NCI-H526 (cell line): ENCODE measurements at regions not wholly inside any gene's neighbourhood (a gene's known extent, or its start where the extent isn't known, plus 50 kb on each side); places are given as distances from the start of the nearest gene placed in this dataset.

Experiments
- DNase-seq, 2 experiments: peaks; one replicate each; lab custom pipeline; 2025; lab: John Stamatoyannopoulos, UW

DNA sequence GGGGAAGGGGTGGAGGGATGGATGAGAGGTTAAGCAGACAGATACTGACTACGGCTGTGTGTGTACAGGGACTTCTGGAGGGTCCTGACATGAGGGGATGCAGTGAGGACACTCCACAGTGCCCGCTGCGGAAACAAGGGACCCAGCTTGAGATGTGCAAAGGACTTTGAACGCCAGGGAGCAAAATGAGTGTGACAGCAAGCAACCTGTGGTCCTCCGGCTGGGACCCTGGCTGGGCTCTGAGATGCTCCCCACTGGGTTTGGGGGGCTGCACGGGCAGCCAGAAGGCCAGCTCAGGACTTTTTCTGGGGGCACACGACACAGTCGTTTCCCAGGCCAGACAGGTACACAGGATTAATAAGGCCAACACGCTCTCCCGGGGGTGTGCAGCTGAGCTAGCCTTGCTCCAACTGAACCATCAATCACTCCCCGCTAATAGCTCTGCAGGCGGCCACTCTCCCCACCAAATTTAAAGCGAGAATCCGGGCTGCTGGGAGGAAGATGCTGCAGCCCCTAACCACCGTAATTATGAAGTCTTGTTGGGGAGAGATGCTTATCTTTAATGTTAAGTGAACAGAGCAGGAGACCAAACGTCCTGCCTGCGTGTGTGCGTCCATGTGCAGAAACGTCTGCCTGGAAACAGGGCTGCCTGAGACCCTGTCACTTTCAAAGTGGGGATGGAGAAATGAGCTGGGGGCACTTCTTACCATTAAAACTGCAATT, 51.6 kb upstream of the DLK1 start:
- no peak for DNase-seq

DNA sequence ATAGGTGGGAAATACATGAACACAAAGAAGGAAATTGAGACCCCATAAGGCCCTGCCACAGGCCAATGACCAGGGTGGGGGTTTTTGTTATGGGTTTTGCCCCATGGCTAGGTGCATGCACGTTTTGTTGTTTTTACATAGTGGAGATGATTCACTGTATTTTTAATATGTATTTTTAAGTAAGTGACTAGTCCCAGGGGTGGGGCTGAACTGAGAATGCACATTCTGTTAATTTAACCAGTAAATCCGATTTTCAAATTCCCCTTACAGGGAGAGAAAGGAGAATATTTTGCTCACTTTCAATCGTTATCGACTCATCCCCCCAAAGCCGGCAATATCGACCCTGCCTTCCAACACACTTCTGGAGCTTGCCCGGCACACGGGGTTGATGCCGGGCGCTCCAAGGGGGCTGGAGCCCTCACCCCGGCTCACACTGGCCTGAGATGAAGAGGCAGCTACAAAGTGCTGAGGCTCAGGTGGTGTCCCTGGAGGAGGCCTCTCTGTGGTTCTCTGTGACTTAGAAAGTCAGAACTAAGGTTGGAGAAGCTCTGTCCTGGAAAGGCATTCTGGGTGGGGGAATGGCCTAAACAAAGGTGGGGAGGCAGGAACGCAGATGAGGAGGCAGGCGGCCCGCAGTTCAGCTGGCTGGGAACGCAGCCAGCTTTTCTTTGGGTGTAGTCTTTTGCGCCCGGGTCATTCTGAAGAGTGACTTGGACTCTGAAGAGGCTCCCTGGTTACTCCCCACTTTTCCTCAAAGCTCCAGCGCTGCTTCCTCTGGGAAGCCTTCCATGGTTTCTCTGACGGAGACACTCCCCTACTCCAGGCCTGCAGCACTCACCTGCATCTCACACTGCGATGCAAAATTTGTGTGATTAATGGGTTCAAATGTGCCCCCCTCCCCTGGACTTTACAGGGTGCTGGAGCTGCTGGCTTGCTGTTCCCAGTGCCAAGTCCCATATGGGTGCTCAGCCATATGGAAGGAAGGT, 50.7 kb upstream of the DLK1 start:
- no peak for DNase-seq
